ENCODE measurements at regions not wholly inside any gene's neighbourhood (a gene's known extent, or its start where the extent isn't known, plus 50 kb on each side); places are given as distances from the start of the nearest gene placed in this dataset.

GRCh38 chr2:22904126-22904684 lies 480.8 kb upstream of the KLHL29 start:
- no peak overlapping the region for H3K4me3 ChIP-seq (replicated peaks in 1 of 4; ENCODE audit: control extremely low read depth in 1 of 4, insufficient read depth in 1 of 4, low read depth in 3 of 4, low read length in 4 of 4)
- H3K4me1 ChIP-seq (ENCODE audit: control insufficient read depth, extremely low read depth, insufficient read depth, low read length): no peaks in the 10 kb centered on the region
- no peaks in the 10 kb centered on the region for H3K27me3 ChIP-seq (ENCODE audit: control insufficient read depth, insufficient read depth, low read length)
- no peaks in the 10 kb centered on the region for H3K9me3 ChIP-seq (ENCODE audit: control insufficient read depth, insufficient read depth, low read depth, low read length)
- H3K4me2 ChIP-seq (ENCODE audit: extremely low read depth, insufficient read depth, low read length): no peak overlapping the region
- DNase-seq (ENCODE audit: low read depth in 2 of 2): no peak
- H3K9ac ChIP-seq (ENCODE audit: insufficient read depth, low read length): no peak overlapping the region
- H3K36me3 ChIP-seq (ENCODE audit: control insufficient read depth, insufficient read depth, low read length): no peaks in the 10 kb centered on the region
- no peaks in the 10 kb centered on the region for H3K79me2 ChIP-seq (ENCODE audit: control insufficient read depth, insufficient read depth, low read length)
- TF ChIP-seq EZH2 (IDR thresholded peaks at IDR 0.05; ENCODE audit: low read length, missing control alignments): no peak
- TF ChIP-seq CTCF (conservative IDR thresholded peaks at IDR 0.05 in 1 of 2, IDR thresholded peaks at IDR 0.05 in 1 of 2; ENCODE audit: low read depth in 1 of 2, low read length in 2 of 2): peak; percentile 8 to 28
- no peak overlapping the region for H3K27ac ChIP-seq (ENCODE audit: insufficient read depth, low read length)
- H2AFZ ChIP-seq (ENCODE audit: low read length): no peak overlapping the region
- H4K20me1 ChIP-seq (ENCODE audit: control insufficient read depth, extremely low read depth, insufficient read depth, low read length): no peaks in the 10 kb centered on the region

- no peak overlapping the region for H3K4me2 ChIP-seq (ENCODE audit: extremely low read depth, insufficient read depth, low read length)
- H3K4me3 ChIP-seq (replicated peaks in 1 of 4; ENCODE audit: control extremely low read depth in 1 of 4, insufficient read depth in 1 of 4, low read depth in 3 of 4, low read length in 4 of 4): no peak overlapping the region
- no peak for DNase-seq (ENCODE audit: low read depth in 2 of 2)
- TF ChIP-seq EZH2 (IDR thresholded peaks at IDR 0.05; ENCODE audit: low read length, missing control alignments): no peak
- TF ChIP-seq CTCF (conservative IDR thresholded peaks at IDR 0.05 in 1 of 2, IDR thresholded peaks at IDR 0.05 in 1 of 2; ENCODE audit: low read depth in 1 of 2, low read length in 2 of 2): no peak
- H4K20me1 ChIP-seq (ENCODE audit: control insufficient read depth, extremely low read depth, insufficient read depth, low read length): no peaks in the 10 kb centered on the region
- no peak overlapping the region for H3K27ac ChIP-seq (ENCODE audit: insufficient read depth, low read length)
- H3K27me3 ChIP-seq (ENCODE audit: control insufficient read depth, insufficient read depth, low read length): no peaks in the 10 kb centered on the region
- H3K79me2 ChIP-seq (ENCODE audit: control insufficient read depth, insufficient read depth, low read length): no peaks in the 10 kb centered on the region
- H3K9ac ChIP-seq (ENCODE audit: insufficient read depth, low read length): no peak overlapping the region
- no peak overlapping the region for H2AFZ ChIP-seq (ENCODE audit: low read length)
- H3K9me3 ChIP-seq (ENCODE audit: control insufficient read depth, insufficient read depth, low read depth, low read length): no peaks in the 10 kb centered on the region
- no peaks in the 10 kb centered on the region for H3K4me1 ChIP-seq (ENCODE audit: control insufficient read depth, extremely low read depth, insufficient read depth, low read length)
- no peaks in the 10 kb centered on the region for H3K36me3 ChIP-seq (ENCODE audit: control insufficient read depth, insufficient read depth, low read length)
Measured at GRCh38 chr2:22907330-22907729, 477.6 kb upstream of the KLHL29 start.

GRCh38 chr2:22912398-22912797 lies 472.6 kb upstream of the KLHL29 start:
- H2AFZ ChIP-seq (ENCODE audit: low read length): no peak overlapping the region
- no peaks in the 10 kb centered on the region for H3K79me2 ChIP-seq (ENCODE audit: control insufficient read depth, insufficient read depth, low read length)
- TF ChIP-seq CTCF (conservative IDR thresholded peaks at IDR 0.05 in 1 of 2, IDR thresholded peaks at IDR 0.05 in 1 of 2; ENCODE audit: low read depth in 1 of 2, low read length in 2 of 2): no peak
- no peak for TF ChIP-seq EZH2 (IDR thresholded peaks at IDR 0.05; ENCODE audit: low read length, missing control alignments)
- H3K27me3 ChIP-seq (ENCODE audit: control insufficient read depth, insufficient read depth, low read length): no peaks in the 10 kb centered on the region
- H3K4me1 ChIP-seq (ENCODE audit: control insufficient read depth, extremely low read depth, insufficient read depth, low read length): no peaks in the 10 kb centered on the region
- no peaks in the 10 kb centered on the region for H3K9me3 ChIP-seq (ENCODE audit: control insufficient read depth, insufficient read depth, low read depth, low read length)
- no peaks in the 10 kb centered on the region for H4K20me1 ChIP-seq (ENCODE audit: control insufficient read depth, extremely low read depth, insufficient read depth, low read length)
- H3K9ac ChIP-seq (ENCODE audit: insufficient read depth, low read length): no peak overlapping the region
- H3K4me2 ChIP-seq (ENCODE audit: extremely low read depth, insufficient read depth, low read length): no peak overlapping the region
- H3K4me3 ChIP-seq (replicated peaks in 1 of 4; ENCODE audit: control extremely low read depth in 1 of 4, insufficient read depth in 1 of 4, low read depth in 3 of 4, low read length in 4 of 4): no peak overlapping the region
- H3K36me3 ChIP-seq (ENCODE audit: control insufficient read depth, insufficient read depth, low read length): no peaks in the 10 kb centered on the region
- H3K27ac ChIP-seq (ENCODE audit: insufficient read depth, low read length): no peak overlapping the region
- no peak for DNase-seq (ENCODE audit: low read depth in 2 of 2)
